ENCODE measurements at regions not wholly inside any gene's neighbourhood (a gene's known extent, or its start where the extent isn't known, plus 50 kb on each side); places are given as distances from the start of the nearest gene placed in this dataset.
A peak's percentile ranks its signal among the peaks of the same experiment; 100 is the strongest.
"Not testable (repeated sequence)": the region's sequence is repeated elsewhere in the genome, so short reads cannot be mapped to it uniquely, and the experiment has no call there.

GRCh38 chr15:95121191-95121590 is 889.8 kb downstream of the MCTP2 start:
- Histone ChIP-seq H3K9me3 (0 out of 2 replicates have a peak, but pooled peaks cover 3% of the 10 kb centered on the region), H3K27me3 (no peaks in the 10 kb centered on the region), H3K4me3 (no peak overlapping the region), H3K36me3 (no peaks in the 10 kb centered on the region)
- no peak for DNase-seq

- H3K27me3 ChIP-seq = no peaks in the 10 kb centered on the region
- no peaks in the 10 kb centered on the region for H3K36me3 ChIP-seq
- H3K9me3 ChIP-seq = no peaks in the 10 kb centered on the region
- H3K4me3 ChIP-seq = no peak overlapping the region
- no peak for DNase-seq
Measured at GRCh38 chr15:95125803-95126202, 894.4 kb downstream of the MCTP2 start.

GRCh38 chr15:95127356-95127755 is 896.0 kb downstream of the MCTP2 start:
- H3K4me3 ChIP-seq = no peak overlapping the region
- no peaks in the 10 kb centered on the region for H3K9me3 ChIP-seq
- H3K27me3 ChIP-seq = no peaks in the 10 kb centered on the region
- no peak for DNase-seq
- no peaks in the 10 kb centered on the region for H3K36me3 ChIP-seq

- no peak overlapping the region for H3K4me3 ChIP-seq
- peak; percentile 31 for DNase-seq
- H3K9me3 ChIP-seq = no peaks in the 10 kb centered on the region
- no peaks in the 10 kb centered on the region for H3K27me3 ChIP-seq
- no peaks in the 10 kb centered on the region for H3K36me3 ChIP-seq
Measured at GRCh38 chr15:95129574-95129973, 898.2 kb downstream of the MCTP2 start.

- no peaks in the 10 kb centered on the region for H3K27me3 ChIP-seq
- no peak overlapping the region for H3K4me3 ChIP-seq
- H3K36me3 ChIP-seq = no peaks in the 10 kb centered on the region
- DNase-seq = no peak
- H3K9me3 ChIP-seq = no peaks in the 10 kb centered on the region
Measured at GRCh38 chr15:95131131-95131556, 899.8 kb downstream of the MCTP2 start.

- no peak overlapping the region for H3K4me3 ChIP-seq
Measured at GRCh38 chr15:95132774-95133173, 901.4 kb downstream of the MCTP2 start.

GRCh38 chr15:95134431-95135110 is 903.2 kb downstream of the MCTP2 start:
- DNase-seq = no peak
- Histone ChIP-seq H3K36me3 (no peaks in the 10 kb centered on the region), H3K27me3 (no peaks in the 10 kb centered on the region), H3K9me3 (no peaks in the 10 kb centered on the region), H3K4me3 (no peak overlapping the region)

More at GRCh38 chr15:95132774-95133173, 901.4 kb downstream of the MCTP2 start:
- no peaks in the 10 kb centered on the region for H3K27me3 ChIP-seq
- H3K9me3 ChIP-seq = no peaks in the 10 kb centered on the region
- DNase-seq = peak; percentile 3
- H3K36me3 ChIP-seq = no peaks in the 10 kb centered on the region

- DNase-seq = no peak
- H3K36me3 ChIP-seq = no peaks in the 10 kb centered on the region
- H3K27me3 ChIP-seq = no peaks in the 10 kb centered on the region
- H3K9me3 ChIP-seq = no peaks in the 10 kb centered on the region
- no peak overlapping the region for H3K4me3 ChIP-seq
Measured at GRCh38 chr15:95138604-95139270, 907.4 kb downstream of the MCTP2 start.

- Histone ChIP-seq H3K27me3 (no peaks in the 10 kb centered on the region), H3K9me3 (no peaks in the 10 kb centered on the region), H3K4me3 (no peak overlapping the region), H3K36me3 (no peaks in the 10 kb centered on the region)
- DNase-seq = no peak
Measured at GRCh38 chr15:95141486-95141885, 910.1 kb downstream of the MCTP2 start.

GRCh38 chr15:95142531-95142930 is 911.2 kb downstream of the MCTP2 start:
- DNase-seq = no peak
- H3K27me3 ChIP-seq = no peaks in the 10 kb centered on the region
- H3K9me3 ChIP-seq = no peaks in the 10 kb centered on the region
- no peaks in the 10 kb centered on the region for H3K36me3 ChIP-seq
- H3K4me3 ChIP-seq = no peak overlapping the region

- no peaks in the 10 kb centered on the region for H3K27me3 ChIP-seq
- DNase-seq = no peak
- H3K36me3 ChIP-seq = no peaks in the 10 kb centered on the region
- no peaks in the 10 kb centered on the region for H3K9me3 ChIP-seq
- H3K4me3 ChIP-seq = no peak overlapping the region
Measured at GRCh38 chr15:95146481-95146880, 915.1 kb downstream of the MCTP2 start.

- Histone ChIP-seq H3K27me3 (no peaks in the 10 kb centered on the region), H3K36me3 (no peaks in the 10 kb centered on the region), H3K9me3 (no peaks in the 10 kb centered on the region), H3K4me3 (no peak overlapping the region)
- no peak for DNase-seq
Measured at GRCh38 chr15:95148183-95148582, 916.8 kb downstream of the MCTP2 start.

- Histone ChIP-seq H3K27me3 (no peaks in the 10 kb centered on the region), H3K9me3 (no peaks in the 10 kb centered on the region), H3K36me3 (no peaks in the 10 kb centered on the region), H3K4me3 (no peak overlapping the region)
- DNase-seq = no peak
Measured at GRCh38 chr15:95149036-95149435, 917.7 kb downstream of the MCTP2 start.

- H3K4me3 ChIP-seq = no peak overlapping the region
- no peak for DNase-seq
- H3K27me3 ChIP-seq = no peaks in the 10 kb centered on the region
- no peaks in the 10 kb centered on the region for H3K9me3 ChIP-seq
- no peaks in the 10 kb centered on the region for H3K36me3 ChIP-seq
Measured at GRCh38 chr15:95149771-95150170, 918.4 kb downstream of the MCTP2 start.

GRCh38 chr15:95150466-95150865 is 919.1 kb downstream of the MCTP2 start:
- no peak for DNase-seq
- Histone ChIP-seq H3K9me3 (peaks cover 2% of the 10 kb centered on the region; the same call in 1 of the 2 replicates), H3K36me3 (no peaks in the 10 kb centered on the region)

GRCh38 chr15:95152741-95153140 is 921.4 kb downstream of the MCTP2 start:
- Histone ChIP-seq H3K4me3 (no peak overlapping the region), H3K36me3 (no peaks in the 10 kb centered on the region), H3K9me3 (peaks cover 6% of the 10 kb centered on the region), H3K27me3 (no peaks in the 10 kb centered on the region)
- DNase-seq = no peak

More at GRCh38 chr15:95150466-95150865, 919.1 kb downstream of the MCTP2 start:
- Histone ChIP-seq H3K4me3 (no peak overlapping the region), H3K27me3 (no peaks in the 10 kb centered on the region)

- H3K36me3 ChIP-seq, DNase-seq, H3K4me3 ChIP-seq, H3K9me3 ChIP-seq, H3K27me3 ChIP-seq: not testable (repeated sequence)
Measured at GRCh38 chr15:95153201-95153600, 921.8 kb downstream of the MCTP2 start.

- Histone ChIP-seq H3K4me3 (no peak overlapping the region), H3K36me3 (no peaks in the 10 kb centered on the region), H3K27me3 (no peaks in the 10 kb centered on the region), H3K9me3 (peaks cover 4% of the 10 kb centered on the region; the same call in 1 of the 2 replicates)
- no peak for DNase-seq
Measured at GRCh38 chr15:95160316-95160715, 929.0 kb downstream of the MCTP2 start.
